Breast epithelium (tissue), 3 donors: ENCODE measurements at regions not wholly inside any gene's neighbourhood (a gene's known extent, or its start where the extent isn't known, plus 50 kb on each side); places are given as distances from the start of the nearest gene placed in this dataset.

Experiments
- POLR2A ChIP-seq: fragments of 450-650 bp; IDR thresholded peaks from one replicate; pipeline ENCODE4 v1.6.1; 2016; ENCODE audit warnings: antibody characterized with exemption, mild to moderate bottlenecking, moderate library complexity
- POLR2AphosphoS5 ChIP-seq, 3 donors: sonication (generic); formaldehyde crosslinking; IDR thresholded peaks; one replicate each; pipeline ENCODE4 v1.6.1; 2017; ENCODE audit warnings: antibody characterized with exemption in 3 of 3
- TF ChIP-seq, protein P1 (sequence below), 3 donors: fragments of 450-650 bp; IDR thresholded peaks; one replicate each; pipeline ENCODE4 v1.5.1; 2016 to 2017; ENCODE audit warnings: antibody characterized with exemption in 3 of 3, mild to moderate bottlenecking in 3 of 3, moderate library complexity in 3 of 3

DNA sequence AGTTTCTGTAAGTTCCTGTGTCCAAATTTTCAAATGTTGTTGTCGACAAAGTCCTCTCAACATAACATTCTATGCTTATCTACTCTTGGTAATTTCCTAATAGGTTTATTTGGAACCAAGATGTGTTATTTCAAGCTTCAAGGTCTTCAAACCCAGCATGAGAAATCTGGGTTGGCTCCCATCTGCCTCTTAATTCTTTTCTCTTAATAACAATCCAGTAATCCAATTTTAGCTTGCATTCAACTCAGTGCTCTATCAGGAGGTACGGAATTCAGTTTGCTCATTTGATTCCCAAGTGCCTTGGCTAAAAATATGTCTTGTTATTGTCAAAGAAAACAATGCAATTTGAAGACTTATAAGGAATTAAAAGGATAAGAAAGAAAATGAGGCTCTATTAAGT, 235.5 kb upstream of the MID1 start:
- TF ChIP-seq POLR2AphosphoS5 (IDR thresholded peaks at IDR 0.05) (no peak), POLR2A (no peak)
- TF ChIP-seq, protein P1, sequence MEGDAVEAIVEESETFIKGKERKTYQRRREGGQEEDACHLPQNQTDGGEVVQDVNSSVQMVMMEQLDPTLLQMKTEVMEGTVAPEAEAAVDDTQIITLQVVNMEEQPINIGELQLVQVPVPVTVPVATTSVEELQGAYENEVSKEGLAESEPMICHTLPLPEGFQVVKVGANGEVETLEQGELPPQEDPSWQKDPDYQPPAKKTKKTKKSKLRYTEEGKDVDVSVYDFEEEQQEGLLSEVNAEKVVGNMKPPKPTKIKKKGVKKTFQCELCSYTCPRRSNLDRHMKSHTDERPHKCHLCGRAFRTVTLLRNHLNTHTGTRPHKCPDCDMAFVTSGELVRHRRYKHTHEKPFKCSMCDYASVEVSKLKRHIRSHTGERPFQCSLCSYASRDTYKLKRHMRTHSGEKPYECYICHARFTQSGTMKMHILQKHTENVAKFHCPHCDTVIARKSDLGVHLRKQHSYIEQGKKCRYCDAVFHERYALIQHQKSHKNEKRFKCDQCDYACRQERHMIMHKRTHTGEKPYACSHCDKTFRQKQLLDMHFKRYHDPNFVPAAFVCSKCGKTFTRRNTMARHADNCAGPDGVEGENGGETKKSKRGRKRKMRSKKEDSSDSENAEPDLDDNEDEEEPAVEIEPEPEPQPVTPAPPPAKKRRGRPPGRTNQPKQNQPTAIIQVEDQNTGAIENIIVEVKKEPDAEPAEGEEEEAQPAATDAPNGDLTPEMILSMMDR (IDR thresholded peaks at IDR 0.05): no peak
